Testis (tissue), 2 donors: ENCODE measurements at regions not wholly inside any gene's neighbourhood (a gene's known extent, or its start where the extent isn't known, plus 50 kb on each side); places are given as distances from the start of the nearest gene placed in this dataset.

Experiments used
- DNase-seq: peaks from one replicate; pipeline ENCODE4 v3.0.0-alpha.2; 2019
- H3K27ac ChIP-seq, 2 donors: fragments of 200-600 bp; sonication (generic); one replicate each; pipeline ENCODE4 v1.5.1; 2019
- H3K27me3 ChIP-seq: fragments of 200-600 bp; sonication (generic); one replicate; pipeline ENCODE4 v1.5.1; 2019
- H3K36me3 ChIP-seq: fragments of 200-600 bp; sonication (generic); one replicate; pipeline ENCODE4 v1.5.1; 2017; ENCODE audit warnings: low read depth; ENCODE audit errors: missing control alignments
- H3K4me1 ChIP-seq: fragments of 200-600 bp; sonication (generic); one replicate; pipeline ENCODE4 v1.5.1; 2019
- H3K4me3 ChIP-seq, 2 donors: fragments of 200-600 bp; sonication (generic); one replicate each; pipeline ENCODE4 v1.5.1; 2017 to 2019
- H3K9me3 ChIP-seq: fragments of 200-600 bp; sonication (generic); one replicate; pipeline ENCODE4 v1.5.1; 2017
- POLR2A ChIP-seq: fragments of 450-650 bp; IDR thresholded peaks from one replicate; pipeline ENCODE4 v1.6.1; 2017; ENCODE audit warnings: antibody characterized with exemption, mild to moderate bottlenecking, moderate library complexity
- WGBS, 2 donors: methylation state at CpG; one replicate each; pipeline ENCODE4 v1.1.5; 2018; 5-methylcytosine and 5-hydroxymethylcytosine counted together
- intact Hi-C: fragments of 100-400 bp; cut with DNase I; formaldehyde crosslinking; loops from one replicate; pipeline ENCODE4 v1.15.1; 2023; ENCODE audit warnings: low total_unique reads
- TF ChIP-seq, protein P1 (sequence below), 3 experiments: fragments of 450-650 bp in 2 of 3; fragments of 200-600 bp in 1 of 3; sonication (generic) in 1 of 3; IDR thresholded peaks; one replicate each; pipeline ENCODE4 v1.5.1; 2016 to 2019; ENCODE audit warnings: antibody characterized with exemption in 3 of 3, mild to moderate bottlenecking in 2 of 3, moderate library complexity in 1 of 3

DNA sequence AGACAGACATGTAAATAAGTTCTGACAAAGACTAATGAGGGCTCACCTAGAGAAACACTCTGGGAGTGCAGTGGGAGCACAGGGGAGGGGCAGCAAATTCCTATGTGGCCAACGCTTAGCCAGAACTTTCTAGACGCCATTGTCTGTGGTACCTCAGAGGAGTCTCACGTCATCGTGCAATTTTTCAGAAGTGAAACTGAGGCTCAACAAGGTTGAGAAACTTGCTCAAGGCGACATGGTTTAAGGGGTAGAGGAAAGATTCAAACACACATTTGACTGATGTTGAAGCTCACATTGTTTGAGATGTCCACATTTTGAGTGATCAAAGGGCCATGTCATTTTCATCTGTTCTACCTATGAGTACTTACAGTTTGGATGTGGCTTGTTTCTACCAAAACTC lies 152.6 kb upstream of the LMO4 start:
- Histone ChIP-seq H3K27ac (no peak overlapping the region), H3K4me1 (no peaks in the 10 kb centered on the region), H3K27me3 (no peaks in the 10 kb centered on the region), H3K9me3 (no peaks in the 10 kb centered on the region), H3K36me3 (no peaks in the 10 kb centered on the region), H3K4me3 (no peak overlapping the region)
- intact Hi-C loops = no loop called here
- DNase-seq = no peak
- 71 to 74% methylated on average over 5 of the region's 5 CpGs for WGBS, 2 donors
- TF ChIP-seq, protein P1, sequence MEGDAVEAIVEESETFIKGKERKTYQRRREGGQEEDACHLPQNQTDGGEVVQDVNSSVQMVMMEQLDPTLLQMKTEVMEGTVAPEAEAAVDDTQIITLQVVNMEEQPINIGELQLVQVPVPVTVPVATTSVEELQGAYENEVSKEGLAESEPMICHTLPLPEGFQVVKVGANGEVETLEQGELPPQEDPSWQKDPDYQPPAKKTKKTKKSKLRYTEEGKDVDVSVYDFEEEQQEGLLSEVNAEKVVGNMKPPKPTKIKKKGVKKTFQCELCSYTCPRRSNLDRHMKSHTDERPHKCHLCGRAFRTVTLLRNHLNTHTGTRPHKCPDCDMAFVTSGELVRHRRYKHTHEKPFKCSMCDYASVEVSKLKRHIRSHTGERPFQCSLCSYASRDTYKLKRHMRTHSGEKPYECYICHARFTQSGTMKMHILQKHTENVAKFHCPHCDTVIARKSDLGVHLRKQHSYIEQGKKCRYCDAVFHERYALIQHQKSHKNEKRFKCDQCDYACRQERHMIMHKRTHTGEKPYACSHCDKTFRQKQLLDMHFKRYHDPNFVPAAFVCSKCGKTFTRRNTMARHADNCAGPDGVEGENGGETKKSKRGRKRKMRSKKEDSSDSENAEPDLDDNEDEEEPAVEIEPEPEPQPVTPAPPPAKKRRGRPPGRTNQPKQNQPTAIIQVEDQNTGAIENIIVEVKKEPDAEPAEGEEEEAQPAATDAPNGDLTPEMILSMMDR (IDR thresholded peaks at IDR 0.05) = no peak
- TF ChIP-seq POLR2A = no peak

DNA sequence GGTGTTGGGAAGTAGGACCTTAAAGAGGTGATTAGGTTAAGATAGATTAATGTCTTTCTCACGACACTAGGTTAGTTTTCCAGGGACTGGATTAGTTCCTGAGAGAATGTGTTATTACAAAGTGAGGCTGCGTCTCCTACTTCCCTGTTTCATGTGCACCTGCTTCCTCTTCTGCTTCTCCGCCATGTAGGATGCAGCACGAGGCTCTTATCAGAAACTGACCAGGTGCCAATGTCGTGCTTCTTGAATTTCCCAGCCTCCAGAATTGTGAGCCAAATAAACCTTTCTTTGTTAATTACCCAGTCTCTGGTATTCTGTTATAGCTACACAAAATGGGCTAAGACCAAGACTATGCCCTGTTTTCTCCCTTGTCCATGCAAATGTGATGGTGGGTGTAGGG lies 152.2 kb upstream of the LMO4 start:
- H3K4me1 ChIP-seq = no peaks in the 10 kb centered on the region
- no peak overlapping the region for H3K27ac ChIP-seq
- no peaks in the 10 kb centered on the region for H3K9me3 ChIP-seq
- intact Hi-C loops = no loop called here
- H3K27me3 ChIP-seq = no peaks in the 10 kb centered on the region
- no peak overlapping the region for H3K4me3 ChIP-seq
- no peaks in the 10 kb centered on the region for H3K36me3 ChIP-seq
- WGBS, 2 donors = 75 to 79% methylated on average over 5 of the region's 5 CpGs
- DNase-seq = no peak
- TF ChIP-seq POLR2A = no peak
- TF ChIP-seq, protein P1 (IDR thresholded peaks at IDR 0.05) = no peak

DNA sequence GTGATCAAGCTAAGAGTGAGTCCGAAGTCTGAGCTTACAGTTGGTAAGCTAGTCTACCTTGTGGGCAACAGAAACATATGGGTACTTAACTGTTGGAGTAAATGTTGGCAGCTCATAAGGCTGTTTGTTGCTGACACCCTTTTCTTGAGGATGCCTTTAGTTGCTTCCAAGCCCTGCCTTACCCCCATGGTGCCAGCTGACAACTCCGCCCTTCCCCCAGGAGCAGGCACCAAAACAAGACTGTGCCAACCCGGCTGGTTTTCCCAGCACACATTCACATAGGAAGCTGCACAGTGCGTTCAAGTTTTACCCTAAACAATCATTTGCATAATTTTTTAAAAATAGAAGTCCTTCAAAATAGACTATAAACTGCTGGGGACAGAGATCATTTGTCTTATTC lies 150.2 kb upstream of the LMO4 start:
- WGBS, 2 donors = 96 to 98% methylated on average over 4 of the region's 4 CpGs
- H3K27ac ChIP-seq = no peak overlapping the region

GRCh38 chr1:87179076-87179810 lies 149.4 kb upstream of the LMO4 start:
- intact Hi-C loops = no loop called here
- Histone ChIP-seq H3K36me3 (no peaks in the 10 kb centered on the region), H3K27me3 (no peaks in the 10 kb centered on the region), H3K4me1 (no peaks in the 10 kb centered on the region), H3K9me3 (no peaks in the 10 kb centered on the region), H3K4me3 (no peak overlapping the region), H3K27ac (no peak overlapping the region)
- TF ChIP-seq, protein P1 (IDR thresholded peaks at IDR 0.05) = no peak
- no peak for TF ChIP-seq POLR2A
- DNase-seq = no peak
- WGBS, 2 donors = 72 to 79% methylated on average over 15 of the region's 15 CpGs

More for the DNA sequence above, 150.2 kb upstream of the LMO4 start:
- no peaks in the 10 kb centered on the region for H3K36me3 ChIP-seq
- no peak for TF ChIP-seq POLR2A
- TF ChIP-seq, protein P1 (IDR thresholded peaks at IDR 0.05) = no peak
- H3K9me3 ChIP-seq = no peaks in the 10 kb centered on the region
- no peak overlapping the region for H3K4me3 ChIP-seq
- H3K27me3 ChIP-seq = no peaks in the 10 kb centered on the region
- no peaks in the 10 kb centered on the region for H3K4me1 ChIP-seq
- DNase-seq = no peak
- intact Hi-C loops = no loop called here
